Spleen (tissue), 11 donors: ENCODE measurements at regions not wholly inside any gene's neighbourhood (a gene's known extent, or its start where the extent isn't known, plus 50 kb on each side); places are given as distances from the start of the nearest gene placed in this dataset.

ENCODE experiments used
- DNase-seq: peaks from one replicate; pipeline ENCODE4 v3.0.0-alpha.2; 2020
- H3K27ac ChIP-seq, 8 donors: fragments of 200-600 bp; sonication (generic) in 7 of 8; 1 replicate in 4 of 8; 2 replicates in 4 of 8; pipeline versions ENCODE4 v1.5.0 to v1.8.0; 2016 to 2021; ENCODE audit warnings: inconsistent platforms in 4 of 8, mild to moderate bottlenecking in 4 of 8, moderate library complexity in 1 of 8
- H3K27me3 ChIP-seq, 7 donors: fragments of 200-600 bp; sonication (generic) in 6 of 7; replicated peaks in 1 of 7; 1 replicate in 4 of 7; 2 replicates in 3 of 7; pipeline versions ENCODE4 v1.5.0 to v1.8.0; 2016 to 2021; ENCODE audit warnings: inconsistent platforms in 3 of 7, mild to moderate bottlenecking in 1 of 7
- H3K36me3 ChIP-seq, 6 donors: fragments of 200-600 bp; sonication (generic) in 5 of 6; 1 replicate in 4 of 6; 2 replicates in 2 of 6; pipeline versions ENCODE4 v1.5.0 to v1.8.0; 2016 to 2021; ENCODE audit warnings: inconsistent platforms in 2 of 6
- H3K4me1 ChIP-seq, 6 donors: fragments of 200-600 bp; sonication (generic) in 5 of 6; 1 replicate in 3 of 6; 2 replicates in 3 of 6; pipeline versions ENCODE4 v1.5.0 to v1.8.0; 2016 to 2021; ENCODE audit warnings: inconsistent platforms in 3 of 6
- H3K4me3 ChIP-seq, 8 donors: fragments of 200-600 bp; sonication (generic) in 7 of 8; 1 replicate in 4 of 8; 2 replicates in 4 of 8; pipeline versions ENCODE4 v1.5.0 to v1.8.0; 2016 to 2021; ENCODE audit warnings: inconsistent platforms in 4 of 8, mild to moderate bottlenecking in 4 of 8, moderate library complexity in 2 of 8
- H3K9me3 ChIP-seq, 8 donors: fragments of 200-600 bp; sonication (generic) in 7 of 8; 1 replicate in 4 of 8; 2 replicates in 4 of 8; pipeline versions ENCODE4 v1.5.0 to v1.8.0; 2016 to 2021; ENCODE audit warnings: inconsistent platforms in 4 of 8
- CTCF ChIP-seq, 11 experiments: fragments of 200-600 bp in 7 of 11; fragments of 450-650 bp in 4 of 11; sonication (generic) in 4 of 11; IDR thresholded peaks in 8 of 11; conservative IDR thresholded peaks in 3 of 11; 1 replicate in 7 of 11; 2 replicates in 4 of 11; pipeline versions ENCODE4 v1.4.0 to v1.8.0; 2016 to 2021; ENCODE audit warnings: antibody characterized with exemption in 11 of 11, inconsistent platforms in 4 of 11, mild to moderate bottlenecking in 1 of 11
- POLR2A ChIP-seq, 3 donors: fragments of 450-650 bp; IDR thresholded peaks; one replicate each; pipeline ENCODE4 v1.5.1; 2017; ENCODE audit warnings: antibody characterized with exemption in 3 of 3, mild to moderate bottlenecking in 1 of 3
- POLR2AphosphoS5 ChIP-seq, 3 donors: sonication (generic); formaldehyde crosslinking; IDR thresholded peaks; one replicate each; pipeline ENCODE4 v1.5.1; 2017; ENCODE audit warnings: antibody characterized with exemption in 3 of 3
- WGBS, 5 donors: extraction: QIAGEN DNeasy Blood & Tissue Kit in 3 of 5; methylation state at CpG; one replicate each; pipeline versions ENCODE4 v1.1.5 to v1.1.7; 2013 to 2018; 5-methylcytosine and 5-hydroxymethylcytosine counted together
- intact Hi-C: fragments of 100-400 bp; cut with DNase I; formaldehyde crosslinking; loops from one replicate; pipeline ENCODE4 v1.15.0; 2023; ENCODE audit warnings: low total_unique reads
- donor health status: healthy with polysubstance abuse.
- donor health status: DM: no; HTN: no; CAD: no; lungs with moderate emphysema.
- donor health status: DM: no; HTN: no; CAD: no.
- donor health status: Bipolar disorder and iron deficiency.
- donor health status: healthy.
- donor health status: DM: no; HTN: no; CAD: no.
- donor health status: DM: yes; HTN: yes; CAD: no.

- 76 to 86% (median 78%) methylated on average over 2 of the region's 2 CpGs for WGBS, 5 donors
- no peaks in the 10 kb centered on the region for H3K4me1 ChIP-seq
- TF ChIP-seq POLR2AphosphoS5 (IDR thresholded peaks at IDR 0.05): no peak
- peaks cover 0 to 3% (median 0%) of the 10 kb centered on the region in 7 donors for H3K27me3 ChIP-seq
- intact Hi-C loops: no loop called here
- no peak overlapping the region for H3K27ac ChIP-seq
- no peaks in the 10 kb centered on the region for H3K9me3 ChIP-seq
- H3K36me3 ChIP-seq: no peaks in the 10 kb centered on the region
- no peak for DNase-seq
- H3K4me3 ChIP-seq: no peak overlapping the region
These were observed 64.9 kb upstream of the BARHL2 start for GRCh38 chr1:90782046-90782445.

- no peak for TF ChIP-seq POLR2A (IDR thresholded peaks at IDR 0.05)
- TF ChIP-seq CTCF (IDR thresholded peaks at IDR 0.05 in 8 of 11, conservative IDR thresholded peaks at IDR 0.05 in 3 of 11): no peak
- TF ChIP-seq POLR2AphosphoS5 (IDR thresholded peaks at IDR 0.05): no peak
- 64 to 87% (median 71%) methylated on average over 6 of the region's 6 CpGs for WGBS, 5 donors
- Histone ChIP-seq H3K9me3 (no peaks in the 10 kb centered on the region), H3K4me3 (no peak overlapping the region), H3K36me3 (no peaks in the 10 kb centered on the region), H3K27me3 (peaks cover 0 to 3% (median 0%) of the 10 kb centered on the region in 7 donors), H3K27ac (no peak overlapping the region), H3K4me1 (no peaks in the 10 kb centered on the region)
- DNase-seq: no peak
- intact Hi-C loops: no loop called here
These were observed 64.4 kb upstream of the BARHL2 start for GRCh38 chr1:90781534-90781933.

GRCh38 chr1:90780981-90781380 lies 63.9 kb upstream of the BARHL2 start:
- H3K36me3 ChIP-seq: no peaks in the 10 kb centered on the region
- no peaks in the 10 kb centered on the region for H3K9me3 ChIP-seq
- no peaks in the 10 kb centered on the region for H3K4me1 ChIP-seq
- no peak overlapping the region for H3K27ac ChIP-seq
- intact Hi-C loops: no loop called here
- H3K4me3 ChIP-seq: no peak overlapping the region
- no peak for TF ChIP-seq POLR2AphosphoS5 (IDR thresholded peaks at IDR 0.05)
- TF ChIP-seq CTCF (IDR thresholded peaks at IDR 0.05 in 8 of 11, conservative IDR thresholded peaks at IDR 0.05 in 3 of 11): no peak
- TF ChIP-seq POLR2A (IDR thresholded peaks at IDR 0.05): no peak
- 92 to 97% (median 94%) methylated on average over 2 of the region's 2 CpGs for WGBS, 5 donors
- no peak for DNase-seq
- H3K27me3 ChIP-seq: peaks cover 0 to 3% (median 0%) of the 10 kb centered on the region in 7 donors

- Histone ChIP-seq H3K27me3 (peaks cover 0 to 3% (median 0%) of the 10 kb centered on the region in 7 donors), H3K9me3 (no peaks in the 10 kb centered on the region), H3K27ac (no peak overlapping the region), H3K4me3 (no peak overlapping the region), H3K4me1 (no peaks in the 10 kb centered on the region), H3K36me3 (no peaks in the 10 kb centered on the region)
- intact Hi-C loops: no loop called here
- WGBS, 5 donors: 60 to 81% (median 71%) methylated on average over 4 of the region's 4 CpGs
- DNase-seq: no peak
- no peak for TF ChIP-seq CTCF (IDR thresholded peaks at IDR 0.05 in 8 of 11, conservative IDR thresholded peaks at IDR 0.05 in 3 of 11)
- no peak for TF ChIP-seq POLR2A (IDR thresholded peaks at IDR 0.05)
- TF ChIP-seq POLR2AphosphoS5 (IDR thresholded peaks at IDR 0.05): no peak
These were observed 62.5 kb upstream of the BARHL2 start for GRCh38 chr1:90779573-90779972.

- H3K4me3 ChIP-seq: no peak overlapping the region
- no peak overlapping the region for H3K27ac ChIP-seq
- intact Hi-C loops: no loop called here
- no peak for DNase-seq
- no peaks in the 10 kb centered on the region for H3K4me1 ChIP-seq
- peaks cover 0 to 3% (median 0%) of the 10 kb centered on the region in 7 donors for H3K27me3 ChIP-seq
- no peaks in the 10 kb centered on the region for H3K9me3 ChIP-seq
- no peaks in the 10 kb centered on the region for H3K36me3 ChIP-seq
- no peak for TF ChIP-seq POLR2A (IDR thresholded peaks at IDR 0.05)
- TF ChIP-seq POLR2AphosphoS5 (IDR thresholded peaks at IDR 0.05): no peak
- no peak for TF ChIP-seq CTCF (IDR thresholded peaks at IDR 0.05 in 8 of 11, conservative IDR thresholded peaks at IDR 0.05 in 3 of 11)
These were observed 61.4 kb upstream of the BARHL2 start for GRCh38 chr1:90778486-90778885.
